ENCODE measurements at regions not wholly inside any gene's neighbourhood (a gene's known extent, or its start where the extent isn't known, plus 50 kb on each side); places are given as distances from the start of the nearest gene placed in this dataset.

- TF ChIP-seq CTCF (IDR thresholded peaks at IDR 0.05) = no peak
- TF ChIP-seq POLR2A (IDR thresholded peaks at IDR 0.05) = no peak
These were observed 827.6 kb upstream of the KLHL29 start for GRCh38 chr2:22557406-22557805.

Data from heart left ventricle (tissue), 13 donors.